ENCODE measurements at regions not wholly inside any gene's neighbourhood (a gene's known extent, or its start where the extent isn't known, plus 50 kb on each side); places are given as distances from the start of the nearest gene placed in this dataset.

DNA sequence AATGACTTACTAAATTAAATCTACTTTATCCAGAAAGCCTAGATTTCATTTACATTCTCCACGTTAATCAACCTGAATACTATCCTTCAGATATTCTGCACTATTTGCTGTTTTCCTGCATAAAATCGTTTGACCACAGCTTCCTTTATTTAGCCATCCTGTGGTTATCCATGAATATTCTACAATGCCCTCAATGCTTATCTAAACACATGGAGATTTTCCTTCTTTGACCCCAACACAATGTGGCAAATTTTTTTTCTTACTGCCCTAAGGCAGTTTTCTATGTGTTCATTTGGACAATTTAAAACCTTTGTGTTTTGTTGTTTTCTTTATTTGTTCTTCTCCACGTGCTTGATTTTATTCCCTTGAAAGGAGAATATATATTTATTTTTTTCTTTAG, 495.5 kb upstream of the ROBO1 start:
- no peak for DNase-seq

DNA sequence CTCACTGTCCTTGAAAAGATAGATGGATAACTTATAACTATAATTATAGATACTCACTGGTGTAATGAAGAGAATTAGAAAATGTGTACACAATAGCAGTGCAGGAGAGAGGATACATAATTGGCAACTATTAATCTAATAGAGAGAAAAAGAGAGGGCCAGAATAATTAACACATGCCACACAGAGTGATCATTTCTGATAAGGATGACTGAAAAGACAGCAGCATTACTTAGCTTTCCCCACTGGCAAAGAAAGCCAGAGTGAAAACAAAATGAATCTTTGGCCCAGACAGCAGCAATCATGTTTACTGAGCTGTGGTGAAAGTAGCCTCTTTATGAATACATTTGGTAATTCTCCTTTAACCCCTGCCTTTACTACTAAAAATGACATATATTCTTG, 493.3 kb upstream of the ROBO1 start:
- no peak for DNase-seq

GRCh38 chr3:80259736-80260135, 491.9 kb upstream of the ROBO1 start:
- no peak for DNase-seq

DNA sequence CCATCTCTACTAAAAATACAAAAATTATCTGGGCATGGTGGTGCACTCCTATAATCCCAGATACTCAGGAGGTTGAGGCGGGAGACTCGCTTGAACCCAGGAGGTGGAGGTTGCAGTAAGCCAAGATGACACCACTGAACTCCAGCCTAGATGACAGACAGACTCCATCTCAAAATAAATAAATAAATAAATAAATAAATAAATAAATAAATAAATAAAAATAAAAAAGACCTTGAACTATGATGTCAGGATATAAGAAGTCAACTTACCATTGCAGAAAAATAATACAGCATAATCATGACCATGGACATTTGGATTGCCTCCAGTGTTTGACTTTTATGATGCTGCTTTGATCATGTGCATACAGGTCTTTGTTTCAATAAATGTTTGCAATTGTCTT, 484.3 kb upstream of the ROBO1 start:
- no peak for DNase-seq

GRCh38 chr3:80247766-80248165, 480.0 kb upstream of the ROBO1 start:
- DNase-seq, result no peak

GRCh38 chr3:80244390-80244789, 476.6 kb upstream of the ROBO1 start:
- no peak for DNase-seq

- DNase-seq, result no peak
Measured at GRCh38 chr3:80241791-80242190, 474.0 kb upstream of the ROBO1 start.

DNA sequence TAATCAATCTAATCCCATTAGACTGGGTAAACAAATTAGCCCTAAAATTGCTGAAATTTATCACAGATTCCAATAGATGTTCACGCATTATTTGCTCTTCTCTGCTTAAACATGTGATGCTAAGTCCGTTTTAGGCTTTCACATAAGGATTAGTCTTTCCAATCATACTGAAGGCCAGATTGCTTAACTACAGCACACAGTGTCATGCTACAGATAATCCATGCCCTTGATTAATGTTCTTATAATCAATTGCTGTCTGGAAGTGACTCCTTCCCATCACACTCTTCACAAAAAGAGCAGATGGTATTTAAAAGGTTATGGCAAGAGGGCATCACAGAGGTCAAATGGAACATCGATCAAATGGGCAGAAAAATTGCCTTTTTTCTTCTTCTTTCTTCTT, 471.5 kb upstream of the ROBO1 start:
- no peak for DNase-seq

DNA sequence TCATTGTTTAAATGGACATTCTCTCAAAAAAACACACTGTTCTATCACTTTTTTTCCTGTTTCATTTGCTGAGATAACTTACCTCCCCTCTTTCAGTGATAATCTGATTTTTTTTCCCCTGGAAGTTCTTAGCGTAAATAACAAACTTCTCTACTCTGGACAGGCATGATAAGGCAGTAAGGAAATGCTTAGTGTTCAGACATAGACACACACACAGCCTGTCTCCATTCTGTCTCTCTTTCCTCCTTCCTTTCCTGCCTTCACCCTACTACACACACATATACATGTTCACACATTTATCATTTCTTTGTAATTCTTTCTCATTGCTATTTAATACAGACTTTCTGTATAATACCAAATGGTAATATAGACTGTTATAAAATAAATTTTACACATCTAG, 470.8 kb upstream of the ROBO1 start:
- DNase-seq, result no peak

DNA sequence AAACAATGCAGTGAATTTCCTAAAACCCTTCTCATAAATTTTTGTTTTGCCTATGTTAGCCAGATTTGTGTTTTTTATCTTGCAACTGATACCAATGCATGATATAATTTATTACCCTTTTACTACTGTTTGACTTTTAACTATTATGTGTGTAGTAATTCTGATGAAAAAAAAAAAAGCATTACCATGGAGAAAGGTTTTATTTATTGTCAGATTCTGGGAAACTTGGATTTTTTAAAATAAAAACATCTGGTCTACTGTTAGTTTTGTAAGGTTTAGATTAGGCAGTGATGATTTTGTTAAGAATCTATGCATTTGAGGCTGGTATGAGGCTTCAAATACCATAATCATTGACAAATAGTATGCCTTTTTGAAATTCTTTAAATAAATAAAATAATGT, 470.4 kb upstream of the ROBO1 start:
- DNase-seq, result no peak

GRCh38 chr3:80234706-80235105, 466.9 kb upstream of the ROBO1 start:
- no peak for DNase-seq

- no peak for DNase-seq
Measured at GRCh38 chr3:80233576-80233975, 465.8 kb upstream of the ROBO1 start.

DNA sequence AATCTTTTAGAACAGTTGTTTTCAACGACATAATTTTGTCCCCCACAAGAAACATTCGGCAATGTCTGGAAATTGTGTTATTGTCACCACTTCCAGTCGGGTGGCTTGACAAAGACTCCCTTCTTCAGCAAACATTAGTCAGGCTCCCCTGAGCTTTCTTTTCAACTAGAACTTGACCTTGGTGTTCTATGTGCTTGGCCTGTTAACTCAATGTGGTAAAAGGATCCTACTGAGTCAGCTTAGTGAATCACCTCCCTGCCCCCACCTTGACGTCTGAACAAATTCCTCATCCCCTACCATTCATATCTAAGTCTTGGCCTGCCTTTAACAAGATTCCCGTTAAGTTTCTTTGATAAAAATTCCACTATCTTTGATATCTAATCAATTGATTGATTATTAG, 465.0 kb upstream of the ROBO1 start:
- DNase-seq, result no peak

DNA sequence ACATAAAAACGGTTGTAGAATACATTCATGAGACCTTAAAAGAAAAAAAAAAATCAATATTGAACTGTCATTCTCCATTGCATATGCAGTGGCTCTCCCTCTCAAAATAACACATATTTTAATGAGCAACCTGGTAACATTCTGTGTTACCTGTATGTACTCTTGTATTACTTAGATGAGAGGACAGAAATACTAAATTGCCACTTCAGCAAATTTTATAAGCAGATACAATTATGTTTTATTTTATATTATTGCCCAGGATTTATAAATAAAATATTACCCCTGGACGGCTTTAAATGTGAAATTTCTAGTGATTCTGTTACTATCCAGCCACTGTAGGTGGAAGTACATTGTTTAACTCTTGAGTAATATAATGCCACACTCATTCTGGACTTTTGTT, 463.2 kb upstream of the ROBO1 start:
- DNase-seq, result no peak

- DNase-seq, result no peak
Measured at GRCh38 chr3:80227216-80227615, 459.4 kb upstream of the ROBO1 start.

- no peak for DNase-seq
Measured at GRCh38 chr3:80215191-80215590, 447.4 kb upstream of the ROBO1 start.

GRCh38 chr3:80213086-80213485, 445.3 kb upstream of the ROBO1 start:
- no peak for DNase-seq

DNA sequence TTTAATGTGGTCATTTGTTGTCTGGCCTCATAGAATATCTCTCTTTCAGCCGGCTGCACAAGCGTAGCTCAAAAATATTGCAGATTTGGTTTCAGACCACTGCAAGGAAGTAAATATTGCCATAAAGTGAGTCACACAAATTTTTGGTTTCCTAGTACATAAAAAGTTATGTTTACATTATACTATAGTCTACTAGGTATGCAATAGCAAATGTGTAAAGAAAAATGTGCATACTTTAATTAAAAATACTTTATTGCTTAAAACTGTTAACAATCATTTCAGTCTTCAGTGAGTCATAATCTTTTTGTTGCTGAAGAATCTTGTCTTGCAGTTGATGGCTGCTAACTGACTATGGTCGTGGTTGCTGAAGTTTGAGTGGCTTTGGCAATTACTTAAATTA, 425.1 kb upstream of the ROBO1 start:
- no peak for DNase-seq

- DNase-seq, result no peak
Measured at GRCh38 chr3:80190051-80190450, 422.3 kb upstream of the ROBO1 start.

DNA sequence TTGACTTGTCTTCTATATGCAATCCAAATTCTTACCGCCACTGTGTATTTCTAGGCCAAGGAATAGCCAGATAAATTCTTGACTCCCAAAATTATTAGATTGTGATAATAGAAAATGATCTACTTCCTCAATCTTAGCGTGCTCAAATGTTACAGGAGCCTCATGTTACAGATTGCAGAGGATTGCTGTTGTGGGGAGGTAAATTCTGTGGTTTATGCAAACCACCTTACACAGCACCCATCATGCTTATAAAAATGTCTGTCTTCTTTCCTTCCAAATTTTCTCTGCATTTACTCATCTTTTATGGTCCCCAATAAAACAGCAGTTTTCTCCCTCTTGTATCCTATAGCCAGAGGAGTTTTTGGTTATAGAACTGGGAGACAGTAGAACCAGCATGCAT, 420.2 kb upstream of the ROBO1 start:
- no peak for DNase-seq

DNA sequence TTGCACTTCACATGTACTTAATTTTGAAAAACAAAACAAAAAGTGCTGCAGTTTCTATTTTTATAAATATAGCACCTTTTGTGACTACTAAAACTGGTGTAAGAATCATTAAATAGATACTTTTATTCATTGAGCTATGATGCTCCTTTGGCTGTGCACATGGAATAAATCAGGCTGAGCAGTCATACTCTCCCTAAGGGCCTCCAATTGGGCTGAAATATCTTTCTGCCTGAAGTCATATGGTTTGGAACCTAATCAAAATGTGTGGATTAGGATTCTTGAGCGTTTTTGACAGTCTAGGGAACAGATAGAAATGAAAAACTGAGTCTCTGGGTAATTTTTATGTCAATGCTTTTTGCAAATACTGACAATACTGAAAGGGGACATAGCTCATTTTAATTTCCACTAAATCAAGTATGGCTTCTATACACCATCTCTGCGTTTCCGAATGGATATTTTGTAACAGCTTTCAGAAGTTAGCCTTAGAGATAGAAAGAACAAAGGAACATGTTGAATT, 392.2 kb upstream of the ROBO1 start:
- DNase-seq, result no peak

DNA sequence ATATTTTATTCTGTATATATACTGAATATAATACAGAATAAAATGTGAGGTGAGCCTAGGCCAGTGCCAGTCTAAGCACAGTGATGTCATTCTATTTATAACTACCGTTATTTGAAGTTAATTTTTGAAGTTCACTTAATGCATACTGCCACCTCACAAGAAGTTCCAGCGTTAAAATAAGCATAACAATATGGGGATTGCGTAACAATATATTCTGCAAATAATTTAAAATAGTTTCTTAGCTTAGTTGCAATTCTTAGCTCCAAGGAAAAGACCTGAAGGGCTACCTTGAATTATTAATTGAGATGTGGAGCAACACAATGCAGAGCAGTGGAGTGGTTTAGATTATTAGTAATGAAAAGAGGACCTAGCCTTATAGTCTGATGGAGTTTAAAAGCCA, 390.5 kb upstream of the ROBO1 start:
- DNase-seq, result no peak

GRCh38 chr3:80157546-80157945, 389.7 kb upstream of the ROBO1 start:
- no peak for DNase-seq

GRCh38 chr3:80152692-80153091, 384.9 kb upstream of the ROBO1 start:
- DNase-seq, result no peak

GRCh38 chr3:80142714-80143113, 374.9 kb upstream of the ROBO1 start:
- no peak for DNase-seq

DNA sequence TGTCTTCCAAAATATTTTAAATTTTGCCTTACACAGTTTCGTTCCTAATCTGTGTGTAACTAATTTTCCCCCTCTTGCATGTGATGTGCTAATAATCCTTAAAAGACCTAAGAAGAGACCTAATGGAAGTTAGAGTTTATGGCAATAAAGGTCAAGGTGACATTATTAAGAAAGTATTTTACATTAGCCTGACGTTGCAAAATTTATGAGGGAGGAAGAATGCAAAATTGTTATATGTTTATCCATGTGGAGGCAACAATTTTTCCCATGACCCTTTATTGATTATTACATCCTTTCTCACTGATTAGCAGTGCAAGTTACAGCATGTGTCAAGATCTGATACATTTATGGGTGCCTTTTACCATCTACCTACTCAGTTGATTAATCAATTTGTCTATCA, 373.8 kb upstream of the ROBO1 start:
- no peak for DNase-seq

Data from DMS79 treated with DMSO at 0.1 percent for 48 hours (cell line).